ENCODE measurements at regions not wholly inside any gene's neighbourhood (a gene's known extent, or its start where the extent isn't known, plus 50 kb on each side); places are given as distances from the start of the nearest gene placed in this dataset.

GRCh38 chr14:101130861-101131260, 227.3 kb upstream of the RTL1 start:
- Histone ChIP-seq H3K4me3 (no peak overlapping the region), H3K27ac (no peak overlapping the region), H3K27me3 (no peaks in the 10 kb centered on the region), H3K36me3 (no peaks in the 10 kb centered on the region), H3K9me3 (no peaks in the 10 kb centered on the region), H3K4me1 (no peaks in the 10 kb centered on the region)
- TF ChIP-seq POLR2A (IDR thresholded peaks at IDR 0.05): no peak
- TF ChIP-seq CTCF (IDR thresholded peaks at IDR 0.05): no peak
- DNase-seq: peak in 1 of 3 donors; percentile 27

DNA sequence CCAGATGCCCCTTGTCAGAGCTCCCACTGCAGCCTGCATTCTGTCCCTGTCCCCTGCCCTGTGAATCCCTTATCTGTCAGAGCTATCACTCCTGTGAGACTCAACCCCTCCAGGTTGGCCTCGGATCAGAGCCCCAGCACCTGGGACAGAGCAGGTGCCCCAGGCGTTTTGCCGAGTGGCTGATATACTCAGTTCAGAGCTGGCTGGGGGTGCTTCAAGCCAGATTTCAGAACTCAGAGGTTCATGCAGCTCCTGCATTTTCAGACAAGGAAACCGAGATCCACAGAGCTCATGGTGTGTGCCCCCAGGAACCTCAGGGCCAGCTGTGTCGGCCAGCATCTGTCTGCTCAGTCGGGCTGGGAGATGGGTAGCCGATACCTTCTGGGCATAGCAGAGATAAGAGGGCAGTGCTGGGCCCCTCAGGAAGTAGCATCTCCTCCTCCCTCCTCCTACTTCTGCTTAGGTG, 228.0 kb upstream of the RTL1 start:
- Histone ChIP-seq H3K4me1 (no peaks in the 10 kb centered on the region), H3K27ac (no peak overlapping the region), H3K27me3 (no peaks in the 10 kb centered on the region), H3K4me3 (no peak overlapping the region), H3K36me3 (no peaks in the 10 kb centered on the region), H3K9me3 (no peaks in the 10 kb centered on the region)
- DNase-seq: peak in 1 of 3 donors; percentile 19
- TF ChIP-seq POLR2A (IDR thresholded peaks at IDR 0.05) (no peak), CTCF (IDR thresholded peaks at IDR 0.05) (no peak)

GRCh38 chr14:101132051-101132571, 228.6 kb upstream of the RTL1 start:
- Histone ChIP-seq H3K9me3 (no peaks in the 10 kb centered on the region), H3K4me3 (no peak overlapping the region), H3K27me3 (no peaks in the 10 kb centered on the region), H3K36me3 (no peaks in the 10 kb centered on the region), H3K27ac (no peak overlapping the region), H3K4me1 (no peaks in the 10 kb centered on the region)
- no peak for TF ChIP-seq POLR2A (IDR thresholded peaks at IDR 0.05)
- TF ChIP-seq CTCF (IDR thresholded peaks at IDR 0.05): no peak
- DNase-seq: peak in 1 of 3 donors; percentile 36

DNA sequence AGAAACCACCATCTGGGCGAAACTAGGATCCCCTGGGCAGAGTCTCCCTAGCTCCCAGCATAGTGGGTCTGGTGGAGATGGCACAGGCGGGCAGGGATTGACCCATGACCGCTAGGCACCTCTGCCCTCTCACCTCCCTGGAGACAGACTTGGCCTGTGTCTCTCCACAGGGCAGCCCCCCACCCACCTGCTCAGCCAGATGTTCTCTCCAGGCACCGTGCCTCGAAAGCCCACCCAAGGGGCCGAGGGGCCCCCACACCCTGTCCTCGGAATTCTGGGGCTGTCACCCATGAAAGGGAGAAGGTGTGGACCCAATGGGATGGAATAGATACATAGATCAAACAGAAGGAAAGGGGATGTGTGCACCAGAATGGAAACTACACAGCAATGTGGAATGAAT, 229.1 kb upstream of the RTL1 start:
- TF ChIP-seq POLR2A (IDR thresholded peaks at IDR 0.05): no peak
- no peak for TF ChIP-seq CTCF (IDR thresholded peaks at IDR 0.05)

DNA sequence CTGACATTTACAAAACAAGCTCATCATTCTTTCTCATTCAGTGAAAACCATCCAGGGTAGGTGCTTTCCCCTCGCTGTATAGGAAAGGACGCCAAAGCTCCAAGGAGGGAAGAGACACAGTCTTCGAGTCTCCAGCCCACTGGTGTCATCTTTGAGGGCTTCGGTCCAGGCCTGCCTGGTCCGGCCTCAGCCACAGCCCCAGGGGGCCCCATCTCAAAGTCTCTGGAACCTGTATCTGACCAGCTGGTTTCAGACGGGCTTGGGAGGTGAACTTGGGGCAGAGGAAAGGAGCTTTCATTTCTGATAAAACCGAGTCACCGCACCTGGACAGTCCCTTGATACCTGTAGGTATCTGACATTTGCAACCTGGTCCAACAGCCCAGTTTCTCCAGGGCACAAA, 229.5 kb upstream of the RTL1 start:
- Histone ChIP-seq H3K4me1 (no peaks in the 10 kb centered on the region), H3K36me3 (no peaks in the 10 kb centered on the region), H3K27me3 (no peaks in the 10 kb centered on the region), H3K4me3 (no peak overlapping the region), H3K9me3 (no peaks in the 10 kb centered on the region), H3K27ac (no peak overlapping the region)
- DNase-seq: no peak
- TF ChIP-seq POLR2A (IDR thresholded peaks at IDR 0.05): no peak
- no peak for TF ChIP-seq CTCF (IDR thresholded peaks at IDR 0.05)

More for the DNA sequence above, 229.1 kb upstream of the RTL1 start:
- Histone ChIP-seq H3K36me3 (no peaks in the 10 kb centered on the region), H3K9me3 (no peaks in the 10 kb centered on the region), H3K4me3 (no peak overlapping the region), H3K27ac (no peak overlapping the region), H3K4me1 (no peaks in the 10 kb centered on the region), H3K27me3 (no peaks in the 10 kb centered on the region)
- no peak for DNase-seq

DNA sequence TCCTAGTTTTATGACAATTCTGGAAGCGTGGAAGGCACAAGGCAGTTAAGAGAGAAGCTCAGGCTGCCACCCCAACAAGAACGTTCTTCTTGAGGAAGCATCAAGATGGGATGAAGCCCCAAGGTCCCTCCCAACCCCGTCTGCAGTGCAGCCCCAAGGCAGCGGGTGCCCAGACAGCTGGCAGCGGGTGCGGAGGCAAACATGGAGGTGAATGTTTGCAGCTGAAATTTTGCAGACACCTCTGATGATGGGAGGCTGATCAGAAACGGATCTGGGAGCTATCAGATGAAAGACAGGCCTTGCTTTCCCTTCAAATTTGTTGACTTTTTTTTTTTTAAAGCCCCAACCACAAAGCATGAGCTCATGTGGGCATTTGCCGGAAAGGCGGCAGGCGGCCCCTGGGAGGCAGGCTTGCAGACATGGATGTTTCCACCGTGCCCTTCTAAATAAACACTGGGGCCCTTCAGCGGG, 230.7 kb upstream of the RTL1 start:
- Histone ChIP-seq H3K9me3 (no peaks in the 10 kb centered on the region), H3K4me3 (no peak overlapping the region), H3K36me3 (no peaks in the 10 kb centered on the region), H3K27ac (no peak overlapping the region), H3K4me1 (no peaks in the 10 kb centered on the region), H3K27me3 (no peaks in the 10 kb centered on the region)
- TF ChIP-seq CTCF (IDR thresholded peaks at IDR 0.05) (no peak), POLR2A (IDR thresholded peaks at IDR 0.05) (no peak)
- peak in 1 of 3 donors; percentile 24 for DNase-seq
